ENCODE measurements at regions not wholly inside any gene's neighbourhood (a gene's known extent, or its start where the extent isn't known, plus 50 kb on each side); places are given as distances from the start of the nearest gene placed in this dataset.

GRCh38 chr11:129324533-129325175, 51.0 kb upstream of the BARX2 start:
- Histone ChIP-seq H3K36me3 (no peaks in the 10 kb centered on the region), H3K9me3 (no peaks in the 10 kb centered on the region), H3K27me3 (replicated peaks; ENCODE audit: insufficient read depth) (no peaks in the 10 kb centered on the region), H3K4me3 (no peak overlapping the region), H3K27ac (no peak overlapping the region), H3K4me1 (replicated peaks) (peaks cover 2% of the 10 kb centered on the region)
- intact Hi-C loops (cut with DNase I): no loop called here
- WGBS: 54% methylated on average over 10 of the region's 10 CpGs
- no peak for DNase-seq (ENCODE audit: low spot score)
- TF ChIP-seq POLR2AphosphoS5 (IDR thresholded peaks at IDR 0.05) (no peak), POLR2A (IDR thresholded peaks at IDR 0.05) (no peak), CTCF (IDR thresholded peaks at IDR 0.05) (no peak)

- no peaks in the 10 kb centered on the region for H3K27me3 ChIP-seq (replicated peaks; ENCODE audit: insufficient read depth)
- H3K9me3 ChIP-seq: no peaks in the 10 kb centered on the region
- intact Hi-C loops (cut with DNase I): no loop called here
- no peak for DNase-seq (ENCODE audit: low spot score)
- no peak for TF ChIP-seq POLR2A (IDR thresholded peaks at IDR 0.05)
- TF ChIP-seq CTCF (IDR thresholded peaks at IDR 0.05): no peak
- no peak for TF ChIP-seq POLR2AphosphoS5 (IDR thresholded peaks at IDR 0.05)
- peaks cover 2% of the 10 kb centered on the region for H3K4me1 ChIP-seq (replicated peaks)
- H3K36me3 ChIP-seq: no peaks in the 10 kb centered on the region
- 71% methylated on average over 12 of the region's 12 CpGs for WGBS
- no peak overlapping the region for H3K4me3 ChIP-seq
- no peak overlapping the region for H3K27ac ChIP-seq
Observed at GRCh38 chr11:129323896-129324502, 51.6 kb upstream of the BARX2 start.

GRCh38 chr11:129322941-129323340, 52.7 kb upstream of the BARX2 start:
- no peaks in the 10 kb centered on the region for H3K9me3 ChIP-seq
- DNase-seq (ENCODE audit: low spot score): no peak
- 95% methylated on average over 8 of the region's 8 CpGs for WGBS
- H3K4me1 ChIP-seq (replicated peaks): peaks cover 2% of the 10 kb centered on the region
- no peak overlapping the region for H3K27ac ChIP-seq
- no peaks in the 10 kb centered on the region for H3K27me3 ChIP-seq (replicated peaks; ENCODE audit: insufficient read depth)
- TF ChIP-seq POLR2A (IDR thresholded peaks at IDR 0.05) (no peak), CTCF (IDR thresholded peaks at IDR 0.05) (no peak), POLR2AphosphoS5 (IDR thresholded peaks at IDR 0.05) (no peak)
- H3K4me3 ChIP-seq: no peak overlapping the region
- no peaks in the 10 kb centered on the region for H3K36me3 ChIP-seq
- intact Hi-C loops (cut with DNase I): no loop called here

GRCh38 chr11:129321076-129321475, 54.6 kb upstream of the BARX2 start:
- H3K27me3 ChIP-seq (replicated peaks; ENCODE audit: insufficient read depth): no peaks in the 10 kb centered on the region
- H3K9me3 ChIP-seq: no peaks in the 10 kb centered on the region
- no peak overlapping the region for H3K27ac ChIP-seq
- peaks cover 2% of the 10 kb centered on the region for H3K4me1 ChIP-seq (replicated peaks)
- intact Hi-C loops (cut with DNase I): no loop called here
- 84% methylated on average over 2 of the region's 2 CpGs for WGBS
- TF ChIP-seq CTCF (IDR thresholded peaks at IDR 0.05) (no peak), POLR2AphosphoS5 (IDR thresholded peaks at IDR 0.05) (no peak), POLR2A (IDR thresholded peaks at IDR 0.05) (no peak)
- H3K36me3 ChIP-seq: no peaks in the 10 kb centered on the region
- H3K4me3 ChIP-seq: no peak overlapping the region
- no peak for DNase-seq (ENCODE audit: low spot score)

- no peak overlapping the region for H3K4me3 ChIP-seq
- H3K9me3 ChIP-seq: no peaks in the 10 kb centered on the region
- 86% methylated on average over 6 of the region's 6 CpGs for WGBS
- no peak for DNase-seq (ENCODE audit: low spot score)
- no peaks in the 10 kb centered on the region for H3K27me3 ChIP-seq (replicated peaks; ENCODE audit: insufficient read depth)
- H3K36me3 ChIP-seq: no peaks in the 10 kb centered on the region
- H3K27ac ChIP-seq: no peak overlapping the region
- intact Hi-C loops (cut with DNase I): no loop called here
- TF ChIP-seq POLR2AphosphoS5 (IDR thresholded peaks at IDR 0.05) (no peak), POLR2A (IDR thresholded peaks at IDR 0.05) (no peak), CTCF (IDR thresholded peaks at IDR 0.05) (no peak)
- peaks cover 2% of the 10 kb centered on the region for H3K4me1 ChIP-seq (replicated peaks)
Observed at GRCh38 chr11:129320494-129320893, 55.2 kb upstream of the BARX2 start.

Measured in prostate gland (tissue), 2 donors.